Endothelial cell of umbilical vein (primary cell): ENCODE measurements at regions not wholly inside any gene's neighbourhood (a gene's known extent, or its start where the extent isn't known, plus 50 kb on each side); places are given as distances from the start of the nearest gene placed in this dataset.

Experiments
- BruUV-seq: library from RNA; stranded (reverse); fragments of 400-500 nt; replicated peaks from 2 replicates; lab custom pipeline; 2021; lab: Mats Ljungman, UMichigan
- CTCF ChIA-PET: fragments of 300-600, 350-600 bp; sonication (Branson Sonifier 250); formaldehyde crosslinking; loops from one replicate; lab custom pipeline; 2021; ENCODE audit warnings: antibody characterized with exemption, inconsistent platforms; lab: Charles Lee
- POLR2A ChIA-PET: fragments of 300-600, 350-600 bp; sonication (Branson Sonifier 250); formaldehyde crosslinking; loops from one replicate; lab custom pipeline; 2021; ENCODE audit warnings: antibody characterized with exemption, inconsistent platforms; lab: Charles Lee
- DNase-seq: peaks from one replicate; pipeline ENCODE4 v3.0.0-alpha.2; 2011; ENCODE audit warnings: low read depth, low spot score
- FAIRE-seq: peaks from 2 replicates; lab custom pipeline; 2011; peaks lifted over from hg19 to GRCh38; lab: Jason Lieb, UNC
- H2AFZ ChIP-seq: 2 replicates; pipeline ENCODE4 v1.6.0; 2012; ENCODE audit warnings: low read depth, low read length, control low read depth, inconsistent platforms
- H3K27ac ChIP-seq: 2 replicates; pipeline ENCODE4 v1.5.1; 2011; ENCODE audit warnings: low read depth, mild to moderate bottlenecking, control low read depth, low read length, moderate library complexity; ENCODE audit not compliant: insufficient read depth
- H3K27me3 ChIP-seq, 2 experiments: 2 replicates each; pipeline versions ENCODE4 v1.6.0 to v1.6.1; 2011; ENCODE audit warnings: low read length in 2 of 2, mixed read lengths in 1 of 2; ENCODE audit not compliant: control insufficient read depth in 2 of 2, insufficient read depth in 2 of 2
- H3K36me3 ChIP-seq, 2 experiments: 2 replicates in 1 of 2; 3 replicates in 1 of 2; pipeline ENCODE4 v1.5.1; 2011; ENCODE audit warnings: low read length in 2 of 2, mild to moderate bottlenecking in 1 of 2, moderate library complexity in 1 of 2; ENCODE audit not compliant: control insufficient read depth in 2 of 2, insufficient read depth in 2 of 2; ENCODE audit errors: extremely low read depth in 1 of 2
- H3K4me1 ChIP-seq: 3 replicates; pipeline ENCODE4 v1.5.1; 2011; ENCODE audit warnings: mild to moderate bottlenecking, low read length; ENCODE audit not compliant: control insufficient read depth, insufficient read depth; ENCODE audit errors: extremely low read depth
- H3K4me2 ChIP-seq: 2 replicates; pipeline ENCODE4 v1.6.1; 2011; ENCODE audit warnings: low read length, control low read depth, mixed read lengths; ENCODE audit not compliant: insufficient read depth
- H3K4me3 ChIP-seq, 3 experiments: fragments of 200-600 bp in 1 of 3; sonication (generic), shearing (Covaris generic) in 1 of 3; replicated peaks in 1 of 3; 2 replicates each; pipeline ENCODE4 v1.5.1; 2011 to 2016; ENCODE audit warnings: control low read depth in 3 of 3, low read length in 3 of 3, mild to moderate bottlenecking in 2 of 3, inconsistent platforms in 1 of 3, low read depth in 1 of 3, moderate library complexity in 1 of 3; ENCODE audit not compliant: insufficient read depth in 1 of 3
- H3K79me2 ChIP-seq: 2 replicates; pipeline ENCODE4 v1.6.0; 2012; ENCODE audit warnings: low read length, inconsistent platforms; ENCODE audit not compliant: control insufficient read depth, insufficient read depth
- H3K9ac ChIP-seq: replicated peaks from 2 replicates; pipeline ENCODE3; 2011; ENCODE audit warnings: low read length, control low read depth; ENCODE audit not compliant: insufficient read depth; ENCODE audit errors: extremely low read depth
- H3K9me1 ChIP-seq: replicated peaks from 3 replicates; pipeline ENCODE4 v1.6.0; 2011; ENCODE audit warnings: mild to moderate bottlenecking, low read length; ENCODE audit not compliant: control insufficient read depth, insufficient read depth; ENCODE audit errors: extremely low read depth
- H3K9me3 ChIP-seq: replicated peaks from 2 replicates; pipeline ENCODE4 v1.5.1; 2012; ENCODE audit warnings: low read length, inconsistent platforms; ENCODE audit not compliant: control insufficient read depth, insufficient read depth
- H4K20me1 ChIP-seq: replicated peaks from 2 replicates; pipeline ENCODE3; 2011; ENCODE audit warnings: mild to moderate bottlenecking, low read length; ENCODE audit not compliant: control insufficient read depth, insufficient read depth; ENCODE audit errors: extremely low read depth
- EZH2 ChIP-seq: IDR thresholded peaks from 2 replicates; pipeline ENCODE4 v1.6.1; 2012; ENCODE audit warnings: borderline replicate concordance, low read depth, mild to moderate bottlenecking, moderate library complexity, low read length, inconsistent platforms; ENCODE audit not compliant: severe bottlenecking
- FOS ChIP-seq: IDR thresholded peaks from 2 replicates; pipeline ENCODE4 v1.6.1; 2011; ENCODE audit warnings: mild to moderate bottlenecking, low read length, moderate library complexity, borderline replicate concordance; ENCODE audit not compliant: insufficient read depth
- GATA2 ChIP-seq: IDR thresholded peaks from 2 replicates; pipeline ENCODE4 v1.7.0; 2011; ENCODE audit warnings: low read depth, mild to moderate bottlenecking, moderate library complexity, mixed read lengths, low read length; ENCODE audit not compliant: insufficient read length, insufficient read depth
- JUN ChIP-seq: IDR thresholded peaks from 2 replicates; pipeline ENCODE4 v1.6.1; 2011; ENCODE audit warnings: borderline replicate concordance, low read depth; ENCODE audit not compliant: insufficient read length, insufficient read depth
- MAX ChIP-seq: IDR thresholded peaks from 2 replicates; pipeline ENCODE4 v1.6.1; 2011; ENCODE audit not compliant: insufficient read depth, insufficient read length
- MYC ChIP-seq: IDR thresholded peaks from one replicate; pipeline ENCODE4 v1.6.1; 2011; ENCODE audit warnings: mild to moderate bottlenecking, low read depth, low read length
- POLR2A ChIP-seq: IDR thresholded peaks from 2 replicates; pipeline ENCODE4 v1.6.1; 2012; ENCODE audit warnings: low read depth, mild to moderate bottlenecking, control low read depth, low read length
- POLR2AphosphoS5 ChIP-seq: IDR thresholded peaks from 2 replicates; pipeline ENCODE4 v1.6.1; 2012; ENCODE audit warnings: low read depth, mild to moderate bottlenecking, control low read depth, low read length, moderate library complexity; ENCODE audit not compliant: insufficient read depth
- dilution Hi-C: fragments of 300-500 bp; cut with MboI; formaldehyde crosslinking; loops from one replicate; pipeline ENCODE4 v1.15.0; 2019; ENCODE audit warnings: low sequenced_read_pairs; ENCODE audit not compliant: extremely low pct_ligation_motif_present
- intact Hi-C: fragments of 100-400 bp; cut with micrococcal nuclease; formaldehyde crosslinking; loops from one replicate; pipeline ENCODE4 v1.10.0; 2022
- TF ChIP-seq, protein P1 (sequence below), 2 donors: IDR thresholded peaks; 1 replicate in 1 of 2; 2 replicates in 1 of 2; pipeline ENCODE4 v1.5.1; 2011; ENCODE audit warnings: low read length in 2 of 2, mild to moderate bottlenecking in 2 of 2, moderate library complexity in 2 of 2, control low read depth in 1 of 2, inconsistent platforms in 1 of 2, low read depth in 1 of 2; ENCODE audit not compliant: insufficient read depth in 1 of 2; ENCODE audit errors: extremely low read depth in 1 of 2

- Histone ChIP-seq H4K20me1 (no peaks in the 10 kb centered on the region), H3K36me3 (no peaks in the 10 kb centered on the region), H3K4me3 (no peak overlapping the region), H2AFZ (no peak overlapping the region), H3K9ac (no peak overlapping the region), H3K9me3 (no peaks in the 10 kb centered on the region), H3K27me3 (no peaks in the 10 kb centered on the region), H3K4me1 (no peaks in the 10 kb centered on the region), H3K79me2 (no peaks in the 10 kb centered on the region), H3K27ac (no peak overlapping the region), H3K9me1 (no peaks in the 10 kb centered on the region), H3K4me2 (no peak overlapping the region)
- no TSS peak for BruUV-seq
- TF ChIP-seq, protein P1, sequence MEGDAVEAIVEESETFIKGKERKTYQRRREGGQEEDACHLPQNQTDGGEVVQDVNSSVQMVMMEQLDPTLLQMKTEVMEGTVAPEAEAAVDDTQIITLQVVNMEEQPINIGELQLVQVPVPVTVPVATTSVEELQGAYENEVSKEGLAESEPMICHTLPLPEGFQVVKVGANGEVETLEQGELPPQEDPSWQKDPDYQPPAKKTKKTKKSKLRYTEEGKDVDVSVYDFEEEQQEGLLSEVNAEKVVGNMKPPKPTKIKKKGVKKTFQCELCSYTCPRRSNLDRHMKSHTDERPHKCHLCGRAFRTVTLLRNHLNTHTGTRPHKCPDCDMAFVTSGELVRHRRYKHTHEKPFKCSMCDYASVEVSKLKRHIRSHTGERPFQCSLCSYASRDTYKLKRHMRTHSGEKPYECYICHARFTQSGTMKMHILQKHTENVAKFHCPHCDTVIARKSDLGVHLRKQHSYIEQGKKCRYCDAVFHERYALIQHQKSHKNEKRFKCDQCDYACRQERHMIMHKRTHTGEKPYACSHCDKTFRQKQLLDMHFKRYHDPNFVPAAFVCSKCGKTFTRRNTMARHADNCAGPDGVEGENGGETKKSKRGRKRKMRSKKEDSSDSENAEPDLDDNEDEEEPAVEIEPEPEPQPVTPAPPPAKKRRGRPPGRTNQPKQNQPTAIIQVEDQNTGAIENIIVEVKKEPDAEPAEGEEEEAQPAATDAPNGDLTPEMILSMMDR (IDR thresholded peaks at IDR 0.05; ENCODE audit: extremely low read depth in 1 of 2, insufficient read depth in 1 of 2, low read depth in 1 of 2, low read length in 2 of 2), result no peak
- TF ChIP-seq FOS, result no peak
- TF ChIP-seq JUN, result no peak
- no peak for TF ChIP-seq EZH2
- no peak for TF ChIP-seq GATA2
- TF ChIP-seq POLR2A, result no peak
- TF ChIP-seq MYC, result no peak
- TF ChIP-seq POLR2AphosphoS5, result no peak
- TF ChIP-seq MAX, result no peak
- intact Hi-C loops (no loop called here), dilution Hi-C loops (no loop called here)
- DNase-seq (no peak), FAIRE-seq (no peak)
- POLR2A ChIA-PET, result no interaction called here
- CTCF ChIA-PET, result no interaction called here
These were observed 485.0 kb downstream of the TAF11L14 start for GRCh38 chr5:18119156-18119785.
